ENCODE measurements at regions not wholly inside any gene's neighbourhood (a gene's known extent, or its start where the extent isn't known, plus 50 kb on each side); places are given as distances from the start of the nearest gene placed in this dataset.
"Not testable (repeated sequence)": the region's sequence is repeated elsewhere in the genome, so short reads cannot be mapped to it uniquely, and the experiment has no call there.

GRCh38 chr11:45428116-45428515, 142.0 kb upstream of the SYT13 start:
- DNase-seq (ENCODE audit: low read depth, low spot score) = no peak
- H3K4me3 ChIP-seq (ENCODE audit: low read length) = no peak overlapping the region

GRCh38 chr11:45424411-45425180, 138.5 kb upstream of the SYT13 start:
- H3K4me3 ChIP-seq (ENCODE audit: low read length) = no peak overlapping the region
- DNase-seq (ENCODE audit: low read depth, low spot score) = no peak

- H3K4me3 ChIP-seq (ENCODE audit: low read length) = no peak overlapping the region
- DNase-seq (ENCODE audit: low read depth, low spot score) = no peak
These were observed 137.5 kb upstream of the SYT13 start for GRCh38 chr11:45423475-45424120.

- DNase-seq (ENCODE audit: low read depth, low spot score) = no peak
- no peak overlapping the region for H3K4me3 ChIP-seq (ENCODE audit: low read length)
These were observed 136.9 kb upstream of the SYT13 start for GRCh38 chr11:45423036-45423435.

DNA sequence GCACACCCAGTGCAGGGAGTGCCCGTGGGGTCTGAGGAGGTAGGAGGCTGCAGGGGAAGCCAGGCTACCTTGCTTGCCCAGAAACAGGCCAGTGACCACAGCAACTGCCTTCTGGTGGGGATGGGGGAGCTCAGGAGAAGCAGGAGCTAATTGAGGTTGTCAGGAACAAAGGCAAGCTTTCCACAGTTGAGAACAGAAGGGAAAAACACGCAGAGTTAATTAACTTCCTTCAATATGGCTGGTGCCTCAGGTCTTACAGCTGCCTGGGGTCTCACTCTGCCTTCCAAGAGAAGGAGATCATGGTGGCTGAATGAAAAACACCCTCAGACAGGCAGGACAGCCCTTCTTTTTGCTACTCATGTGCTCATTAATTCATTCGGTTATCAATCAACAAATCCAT, 127.9 kb upstream of the SYT13 start:
- H3K4me3 ChIP-seq (ENCODE audit: low read length) = no peak overlapping the region
- no peak for DNase-seq (ENCODE audit: low read depth, low spot score)

DNA sequence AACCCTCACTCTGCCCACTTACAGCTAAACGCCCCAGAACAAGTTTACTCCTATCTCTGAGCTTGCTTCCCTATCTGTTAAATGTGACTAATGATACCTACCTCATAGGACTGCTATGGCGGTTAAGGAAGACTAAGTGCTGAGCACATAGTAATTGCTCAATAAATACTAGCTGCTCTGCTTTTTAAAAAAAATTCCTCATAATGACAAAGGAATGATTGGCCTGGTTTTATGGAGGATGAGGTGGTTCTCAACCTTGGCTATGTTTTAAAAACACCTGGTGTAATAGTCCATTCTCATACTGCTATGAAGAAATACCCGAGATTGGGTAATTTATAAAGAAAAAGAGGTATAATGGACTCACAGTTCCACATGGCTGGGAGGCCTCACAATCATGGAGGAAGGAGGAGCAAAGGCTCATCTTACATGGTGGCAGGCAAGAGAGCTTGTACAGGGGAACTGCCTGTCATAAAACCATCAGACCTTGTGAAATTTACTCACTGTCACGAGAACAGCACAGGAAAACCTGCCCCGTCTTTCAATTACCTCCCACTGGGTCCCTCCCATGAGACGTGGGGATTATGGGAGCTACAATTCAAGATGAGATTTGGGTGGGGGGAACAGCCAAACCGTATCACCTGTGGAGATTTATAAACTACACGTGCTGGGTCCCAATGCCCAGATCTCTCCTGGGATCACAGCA, 127.2 kb upstream of the SYT13 start:
- H3K4me3 ChIP-seq (ENCODE audit: low read length) = no peak overlapping the region
- no peak for DNase-seq (ENCODE audit: low read depth, low spot score)

DNA sequence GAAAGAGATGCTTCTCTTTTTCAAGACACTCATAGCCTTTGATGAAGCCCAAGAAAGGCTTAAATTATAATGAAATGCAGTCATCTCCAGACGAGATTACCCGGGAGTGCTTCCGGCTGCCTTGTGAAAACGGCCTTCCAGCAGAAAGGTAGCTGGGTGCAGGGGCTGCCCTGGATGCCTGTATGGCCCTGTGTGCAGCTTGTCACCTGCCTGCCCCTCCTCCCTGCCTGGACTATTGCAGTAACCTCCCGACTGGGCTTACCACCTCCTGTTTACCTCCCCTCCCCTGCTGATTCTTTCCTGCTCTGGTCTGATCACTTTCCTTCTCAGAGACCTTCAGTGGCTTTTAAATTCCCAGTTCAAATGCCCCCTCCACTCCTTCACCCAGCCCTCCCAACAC, 126.4 kb upstream of the SYT13 start:
- no peak overlapping the region for H3K4me3 ChIP-seq (ENCODE audit: low read length)
- DNase-seq (ENCODE audit: low read depth, low spot score) = no peak

DNA sequence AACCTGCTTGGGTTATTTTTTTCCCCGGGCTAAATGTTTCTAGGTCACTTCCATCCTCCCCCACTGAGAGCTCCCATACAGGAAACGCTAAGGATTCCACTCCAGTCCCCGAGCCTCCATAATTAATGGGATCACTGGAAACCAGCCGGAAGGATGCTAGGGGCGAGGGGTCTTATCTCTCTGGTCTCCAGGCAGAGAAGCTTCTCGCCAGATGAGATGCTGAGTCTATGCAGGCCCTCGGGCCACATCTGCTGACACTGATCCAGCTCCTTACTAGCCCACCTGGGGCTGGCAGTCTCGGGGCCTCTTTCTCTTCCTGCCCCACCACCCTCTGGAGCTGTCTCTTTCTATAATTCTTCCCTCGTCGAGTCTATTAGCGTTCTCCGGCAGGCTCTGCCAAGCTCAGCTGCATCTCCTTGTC, 125.9 kb upstream of the SYT13 start:
- DNase-seq (ENCODE audit: low read depth, low spot score) = no peak

GRCh38 chr11:45411228-45411946, 125.2 kb upstream of the SYT13 start:
- DNase-seq (ENCODE audit: low read depth, low spot score) = no peak
- H3K4me3 ChIP-seq (ENCODE audit: low read length) = no peak overlapping the region

More for the DNA sequence above, 125.9 kb upstream of the SYT13 start:
- H3K4me3 ChIP-seq (ENCODE audit: low read length) = no peak overlapping the region

DNA sequence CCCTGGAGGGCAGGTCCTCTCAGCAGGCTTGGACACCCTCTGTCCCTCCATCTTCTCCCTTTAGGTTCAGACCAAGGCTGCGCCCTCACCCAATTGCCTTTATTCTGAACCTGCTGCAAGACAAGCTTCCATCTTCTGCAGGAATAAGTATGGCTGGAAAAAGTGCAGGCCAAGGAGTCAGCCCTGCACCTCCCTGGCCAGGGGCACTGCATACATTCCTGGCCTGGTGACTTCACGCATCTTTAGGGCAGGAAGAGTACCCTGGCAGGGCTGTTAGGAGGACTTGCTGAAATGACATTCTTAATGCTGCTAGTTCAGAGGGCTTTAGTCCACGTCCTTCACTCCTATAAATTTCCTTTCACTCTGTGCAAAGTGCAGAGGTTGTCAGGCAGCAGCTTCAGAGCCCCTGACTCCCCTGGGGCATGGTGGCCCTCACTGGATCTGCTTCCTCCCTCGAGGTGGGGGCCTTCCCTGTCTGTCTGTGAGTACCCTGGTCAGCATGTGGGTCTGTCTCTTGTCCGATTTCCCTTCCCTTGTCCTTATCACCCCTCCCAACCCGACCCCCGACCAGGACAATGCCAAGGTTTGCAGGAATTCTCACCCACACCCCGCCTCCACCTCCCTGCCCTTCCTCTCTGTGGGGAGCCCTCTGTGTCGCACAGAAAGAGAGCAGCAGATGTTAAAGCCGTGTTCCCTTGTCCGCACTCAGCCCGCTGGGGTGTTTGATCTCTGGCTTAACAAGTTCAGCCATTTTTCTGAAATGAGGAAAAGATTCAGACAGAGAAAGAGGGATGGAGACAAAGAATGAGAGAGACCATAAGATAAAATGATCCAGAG, 124.5 kb upstream of the SYT13 start:
- no peak overlapping the region for H3K4me3 ChIP-seq (ENCODE audit: low read length)
- DNase-seq (ENCODE audit: low read depth, low spot score) = no peak

GRCh38 chr11:45409587-45409986, 123.4 kb upstream of the SYT13 start:
- DNase-seq (ENCODE audit: low read depth, low spot score) = no peak

DNA sequence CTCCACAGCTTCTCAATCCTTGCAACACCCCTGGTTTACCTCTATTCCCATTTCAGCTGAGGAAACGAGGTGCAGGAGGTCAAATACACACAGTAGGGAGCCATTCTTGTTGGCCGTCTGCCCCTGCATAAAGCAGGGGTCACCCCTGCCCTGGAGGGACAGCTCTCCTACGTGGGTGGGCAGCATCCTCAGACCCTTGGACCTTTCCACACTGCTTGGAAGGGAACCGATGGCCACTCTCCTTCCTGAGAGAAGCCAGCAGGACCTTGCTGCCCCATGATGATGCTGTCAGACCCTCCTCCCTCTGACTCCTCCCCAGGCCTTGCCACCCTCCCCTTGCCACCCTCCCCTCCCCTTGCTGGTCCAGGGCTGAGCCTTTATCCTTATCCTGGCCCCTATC, 121.1 kb upstream of the SYT13 start:
- H3K4me3 ChIP-seq (ENCODE audit: low read length) = no peak overlapping the region
- DNase-seq (ENCODE audit: low read depth, low spot score) = no peak

More at GRCh38 chr11:45409587-45409986, 123.4 kb upstream of the SYT13 start:
- H3K4me3 ChIP-seq (ENCODE audit: low read length) = no peak overlapping the region

GRCh38 chr11:45405916-45406670, 120.0 kb upstream of the SYT13 start:
- no peak for DNase-seq (ENCODE audit: low read depth, low spot score)
- H3K4me3 ChIP-seq (ENCODE audit: low read length) = no peak overlapping the region

DNA sequence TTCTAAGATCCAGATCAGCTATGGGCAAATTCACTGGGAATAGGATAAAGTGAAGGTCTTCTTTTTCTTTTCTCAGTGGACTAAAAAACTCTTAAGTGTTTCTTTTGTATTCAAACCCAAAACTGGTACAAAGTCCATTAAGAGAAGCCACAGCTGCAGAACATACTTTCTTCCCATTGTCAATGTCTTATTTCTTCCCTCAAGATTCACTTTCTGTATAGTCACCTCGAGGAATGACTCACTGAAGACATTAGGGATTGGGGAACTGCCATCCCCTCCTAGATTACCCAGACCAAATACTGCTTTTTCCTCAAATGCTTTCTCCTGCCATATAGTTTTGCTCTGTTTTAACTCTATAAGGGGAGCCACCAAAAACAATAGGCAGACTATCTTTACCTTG, 117.4 kb upstream of the SYT13 start:
- DNase-seq (ENCODE audit: low read depth, low spot score) = not testable (repeated sequence)

GRCh38 chr11:45402049-45402630, 116.0 kb upstream of the SYT13 start:
- DNase-seq (ENCODE audit: low read depth, low spot score) = no peak
- H3K4me3 ChIP-seq (ENCODE audit: low read length) = no peak overlapping the region

More for the DNA sequence above, 117.4 kb upstream of the SYT13 start:
- not testable (repeated sequence) for H3K4me3 ChIP-seq (ENCODE audit: low read length)

DNA sequence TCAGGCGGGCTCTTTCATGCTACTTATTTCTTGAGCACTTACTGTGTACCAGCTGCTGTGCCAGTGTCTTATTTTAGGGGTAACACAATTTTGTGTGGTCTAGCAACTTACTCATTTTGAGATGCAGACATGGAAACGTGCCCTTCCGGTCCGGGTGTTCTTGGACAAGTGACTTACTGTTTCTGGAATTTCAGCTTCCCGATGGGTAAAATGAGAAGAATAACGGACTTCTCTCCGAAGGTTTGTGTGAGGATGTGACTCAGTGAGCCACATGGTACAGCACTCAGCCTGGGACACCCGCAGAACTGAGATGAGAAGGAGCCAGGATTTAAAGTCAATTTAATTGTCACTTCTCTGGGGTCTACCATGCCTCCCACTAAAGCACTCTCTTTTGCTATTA, 114.5 kb upstream of the SYT13 start:
- DNase-seq (ENCODE audit: low read depth, low spot score) = no peak
- H3K4me3 ChIP-seq (ENCODE audit: low read length) = no peak overlapping the region

DNA sequence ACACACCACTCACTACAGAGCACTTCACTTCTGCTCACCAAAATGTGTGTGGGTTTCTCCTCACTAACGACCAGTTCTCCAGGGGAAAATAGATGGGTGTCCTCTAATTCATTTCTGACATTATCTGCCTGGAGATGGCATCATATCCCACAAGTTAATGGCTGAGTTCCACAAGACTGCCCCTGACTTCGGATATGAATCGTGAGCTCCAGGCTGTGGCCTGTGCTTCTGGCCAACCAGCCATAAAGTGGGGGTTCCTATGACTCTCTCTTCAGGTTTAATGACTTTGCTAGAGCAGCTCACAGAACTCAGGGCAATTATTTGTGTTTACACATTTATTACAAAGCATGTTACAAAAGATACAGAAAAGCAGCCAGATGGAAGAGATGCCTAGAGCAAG, 113.0 kb upstream of the SYT13 start:
- no peak for DNase-seq (ENCODE audit: low read depth, low spot score)
- no peak overlapping the region for H3K4me3 ChIP-seq (ENCODE audit: low read length)

- no peak overlapping the region for H3K4me3 ChIP-seq (ENCODE audit: low read length)
- no peak for DNase-seq (ENCODE audit: low read depth, low spot score)
These were observed 112.2 kb upstream of the SYT13 start for GRCh38 chr11:45398325-45398724.

All from Jurkat, Clone E6-1 (cell line).